K562 (cell line): ENCODE measurements at regions not wholly inside any gene's neighbourhood (a gene's known extent, or its start where the extent isn't known, plus 50 kb on each side); places are given as distances from the start of the nearest gene placed in this dataset.

Experiments
- ATAC-seq: fragments of 200-7000 bp; cut with Tn5 transposase; 3 replicates; pipeline ENCODE4 v1.9.1; 2020; ENCODE audit warnings: moderate library complexity
- BruUV-seq: library from RNA; stranded (reverse); fragments of 400-500 nt; replicated peaks from 2 replicates; lab custom pipeline; 2021; lab: Mats Ljungman, UMichigan
- CTCF ChIA-PET: fragments of 300-600 bp; formaldehyde crosslinking; extraction: SDS; loops from one replicate; lab custom pipeline; 2021; ENCODE audit warnings: low intra/inter-chr PET ratio; lab: Yijun Ruan, JAX
- POLR2A ChIA-PET: fragments of 300-600, 350-650 bp; sonication (Branson Sonifier 250); formaldehyde crosslinking; extraction: SDS; loops from one replicate; lab custom pipeline; 2021; ENCODE audit warnings: antibody characterized with exemption, inconsistent platforms; lab: Yijun Ruan, JAX
- DNase-seq, 4 experiments: peaks; one replicate each; pipeline versions ENCODE4 v3.0.0 to v3.0.0-alpha.2; 2011 to 2018; ENCODE audit warnings: low spot score in 3 of 4, mixed read lengths in 3 of 4; ENCODE audit errors: extremely low read depth in 1 of 4
- FAIRE-seq: peaks from 2 replicates; lab custom pipeline; 2011; peaks lifted over from hg19 to GRCh38; lab: Jason Lieb, UNC
- H2AFZ ChIP-seq: 2 replicates; pipeline ENCODE4 v1.6.0; 2011; ENCODE audit warnings: low read depth, low read length, control low read depth, inconsistent platforms
- H3K27ac ChIP-seq: fragments of 200-600 bp; 3 replicates; pipeline ENCODE4 v1.8.0; 2011; ENCODE audit warnings: low read depth, mild to moderate bottlenecking, control low read depth, inconsistent platforms, low read length, moderate library complexity, mixed read lengths; ENCODE audit errors: extremely low read depth
- H3K27me3 ChIP-seq, 2 experiments: fragments of 300-600 bp in 1 of 2; 2 replicates in 1 of 2; 3 replicates in 1 of 2; pipeline versions ENCODE4 v1.6.0 to v1.8.0; 2011; ENCODE audit warnings: inconsistent platforms in 2 of 2, low read length in 2 of 2, mild to moderate bottlenecking in 1 of 2, mixed read lengths in 1 of 2, moderate library complexity in 1 of 2; ENCODE audit not compliant: control insufficient read depth in 2 of 2, insufficient read depth in 2 of 2
- H3K36me3 ChIP-seq: fragments of 300-600 bp; 3 replicates; pipeline ENCODE4 v1.8.0; 2011; ENCODE audit warnings: mild to moderate bottlenecking, low read length, inconsistent platforms; ENCODE audit not compliant: control insufficient read depth, insufficient read depth
- H3K4me1 ChIP-seq, 2 experiments: fragments of 200-600 bp in 1 of 2; replicated peaks in 1 of 2; 2 replicates in 1 of 2; 3 replicates in 1 of 2; pipeline versions ENCODE4 v1.5.1 to v1.8.0; 2011; ENCODE audit warnings: inconsistent platforms in 2 of 2, low read length in 2 of 2, mild to moderate bottlenecking in 1 of 2, mixed read lengths in 1 of 2, moderate library complexity in 1 of 2; ENCODE audit not compliant: control insufficient read depth in 2 of 2, insufficient read depth in 2 of 2
- H3K4me2 ChIP-seq: 2 replicates; pipeline ENCODE4 v1.6.1; 2011; ENCODE audit warnings: low read length, control low read depth, inconsistent platforms, mixed read lengths; ENCODE audit not compliant: insufficient read depth
- H3K4me3 ChIP-seq: fragments of 200-600 bp; sonication (generic), shearing (Covaris generic); 2 replicates; pipeline ENCODE4 v1.5.1; 2016; ENCODE audit warnings: control low read depth, inconsistent platforms
- H3K79me2 ChIP-seq: fragments of 200-600 bp; 3 replicates; pipeline ENCODE4 v1.8.0; 2011; ENCODE audit warnings: low read length, inconsistent platforms; ENCODE audit not compliant: control insufficient read depth, insufficient read depth
- H3K9ac ChIP-seq, 2 experiments: 2 replicates each; pipeline versions ENCODE4 v1.6.0 to v1.6.1; 2011; ENCODE audit warnings: low read depth in 2 of 2, low read length in 2 of 2, control low read depth in 1 of 2, inconsistent platforms in 1 of 2, mild to moderate bottlenecking in 1 of 2, mixed read lengths in 1 of 2; ENCODE audit not compliant: insufficient read depth in 1 of 2
- H3K9me1 ChIP-seq: one replicate; pipeline ENCODE4 v1.6.0; 2011; ENCODE audit warnings: inconsistent platforms, mild to moderate bottlenecking, low read length, moderate library complexity; ENCODE audit not compliant: control insufficient read depth, insufficient read depth
- H3K9me3 ChIP-seq: replicated peaks from 2 replicates; pipeline ENCODE4 v1.5.1; 2011; ENCODE audit warnings: low read depth, low read length, inconsistent platforms; ENCODE audit not compliant: control insufficient read depth, insufficient read depth
- H4K20me1 ChIP-seq: replicated peaks from 2 replicates; pipeline ENCODE4 v1.6.1; 2011; ENCODE audit warnings: low read length, inconsistent platforms, mixed read lengths; ENCODE audit not compliant: control insufficient read depth, insufficient read depth
- CBFA2T2 ChIP-seq: fragments of 450-650 bp; conservative IDR thresholded peaks from 2 replicates; pipeline ENCODE4 v1.6.1; 2017; ENCODE audit warnings: mild to moderate bottlenecking
- GTF2F1 ChIP-seq: IDR thresholded peaks from 2 replicates; pipeline ENCODE4 v1.6.1; 2011; ENCODE audit warnings: low read depth, low read length, improper control_type of control experiment
- HDGF ChIP-seq: fragments of 450-650 bp; IDR thresholded peaks from 2 replicates; pipeline ENCODE4 v1.6.1; 2016
- MIER1 ChIP-seq: fragments of 450-650 bp; IDR thresholded peaks from 2 replicates; pipeline ENCODE4 v1.6.1; 2016; ENCODE audit warnings: antibody characterized with exemption, mild to moderate bottlenecking, low read depth
- TBL1XR1 ChIP-seq, 2 experiments: IDR thresholded peaks; 2 replicates each; pipeline ENCODE4 v1.6.1; 2012; ENCODE audit warnings: improper control_type of control experiment in 2 of 2, low read length in 2 of 2, mild to moderate bottlenecking in 1 of 2
- TGIF2 ChIP-seq: sonication (generic); formaldehyde crosslinking; IDR thresholded peaks from 2 replicates; pipeline ENCODE4 v1.8.1; 2022; ENCODE audit warnings: mild to moderate bottlenecking, missing genetic modification reagents, moderate library complexity
- THAP7 ChIP-seq: fragments of 250-450 bp; sonication (Bioruptor Pico); IDR thresholded peaks from 2 replicates; pipeline ENCODE4 v1.5.0; 2021
- ZNF133 ChIP-seq: fragments of 250-450 bp; sonication (Bioruptor Pico); IDR thresholded peaks from 2 replicates; pipeline ENCODE4 v1.4.0; 2020; ENCODE audit warnings: mild to moderate bottlenecking
- ZNF280B ChIP-seq: fragments of 250-450 bp; sonication (Bioruptor Pico); IDR thresholded peaks from 2 replicates; pipeline ENCODE4 v1.5.1; 2021; ENCODE audit warnings: mild to moderate bottlenecking
- ZNF778 ChIP-seq: fragments of 450-650 bp; formaldehyde crosslinking; IDR thresholded peaks from 2 replicates; pipeline ENCODE4 v1.4.0; 2020; ENCODE audit warnings: mild to moderate bottlenecking, moderate library complexity
- WGBS: fragments of 100-300 bp; shearing (Covaris generic); methylation state at CpG from one replicate; pipeline ENCODE4 v1.1.6; 2016; ENCODE audit warnings: low coverage, mixed read lengths; ENCODE audit not compliant: insufficient coverage; ENCODE audit errors: missing lambda C conversion rate; 5-methylcytosine and 5-hydroxymethylcytosine counted together
- in situ Hi-C: fragments of 300-500 bp; cut with MboI; formaldehyde crosslinking; loops from 4 replicates; pipeline ENCODE4 v1.15.0; 2018; ENCODE audit warnings: inconsistent platforms, mixed read lengths
- intact Hi-C: fragments of 100-400 bp; cut with micrococcal nuclease; formaldehyde crosslinking; loops from 2 replicates; pipeline ENCODE4 v1.14.2; 2022

DNA sequence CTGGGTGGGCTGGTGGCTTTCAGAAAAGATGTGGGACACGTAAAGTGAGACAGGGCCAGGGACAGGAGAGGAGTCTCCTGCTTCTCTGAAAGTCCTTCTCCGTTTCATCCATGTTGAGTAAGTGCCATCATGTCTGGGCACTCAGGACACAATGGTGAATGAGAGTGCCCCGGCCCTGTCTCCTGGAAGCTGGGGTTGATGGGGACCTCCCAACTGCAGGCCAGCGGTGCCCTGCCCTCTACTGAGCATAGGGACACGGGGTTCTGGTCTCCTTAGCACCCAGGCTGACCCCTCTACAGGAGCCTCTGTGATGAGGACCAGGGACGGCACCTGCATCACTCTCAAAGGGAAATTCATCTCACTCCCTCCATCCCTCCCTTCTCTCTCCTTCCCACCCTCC lies 772.3 kb downstream of the BRD1 start:
- WGBS = 0% methylated on average over 4 of the region's 6 CpGs
- no peak for ATAC-seq
- Histone ChIP-seq H3K9ac (no peak overlapping the region), H3K36me3 (no peaks in the 10 kb centered on the region), H3K9me1 (no peaks in the 10 kb centered on the region), H3K27ac (no peak overlapping the region), H2AFZ (no peak overlapping the region), H3K4me1 (peaks cover 0 to 9% of the 10 kb centered on the region in 2 experiments; a peak in 2 of 5 replicates), H3K79me2 (no peaks in the 10 kb centered on the region), H3K4me3 (no peak overlapping the region), H3K9me3 (no peaks in the 10 kb centered on the region), H3K27me3 (peaks cover 2 to 13% of the 10 kb centered on the region in 2 experiments; a peak in 2 of 5 replicates), H4K20me1 (no peaks in the 10 kb centered on the region), H3K4me2 (no peak overlapping the region)
- no peak for DNase-seq
- TF ChIP-seq ZNF133 (CRISPR knock-in tag) (no peak), TGIF2 (CRISPR knock-in tag) (no peak), MIER1 (no peak), TBL1XR1 (IDR thresholded peaks at IDR 0.05; ENCODE audit: low read length in 2 of 2) (no peak), GTF2F1 (no peak), CBFA2T2 (no peak), HDGF (no peak), ZNF778 (CRISPR knock-in tag) (no peak), ZNF280B (CRISPR knock-in tag) (no peak), THAP7 (CRISPR knock-in tag) (no peak)
- in situ Hi-C loops (no loop called here), intact Hi-C loops (no loop called here)
- CTCF ChIA-PET = no interaction called here
- no TSS peak for BruUV-seq
- no peak for FAIRE-seq
- POLR2A ChIA-PET = no interaction called here
